Erythroblast (primary cell): ENCODE measurements at regions not wholly inside any gene's neighbourhood (a gene's known extent, or its start where the extent isn't known, plus 50 kb on each side); places are given as distances from the start of the nearest gene placed in this dataset.

ENCODE experiments used
- DNase-seq, 2 experiments: peaks; one replicate each; lab custom pipeline; 2025; lab: John Stamatoyannopoulos, UW
- GATA1 ChIP-seq: IDR thresholded peaks from 2 replicates; pipeline ENCODE4 v1.6.1; 2011; ENCODE audit warnings: low read depth, mild to moderate bottlenecking, control low read depth, low read length, moderate library complexity
- POLR2A ChIP-seq: IDR thresholded peaks from 2 replicates; pipeline ENCODE4 v1.6.1; 2011; ENCODE audit warnings: mild to moderate bottlenecking, low read length

GRCh38 chr15:77557564-77557963 lies 75.1 kb downstream of the LINGO1 start:
- DNase-seq: peak in 1 of 2 experiments; percentile 23
- TF ChIP-seq GATA1 (no peak), POLR2A (no peak)

GRCh38 chr15:77557144-77557543 lies 75.6 kb downstream of the LINGO1 start:
- no peak for TF ChIP-seq POLR2A
- TF ChIP-seq GATA1: no peak
- peak; percentile 11 to 66 for DNase-seq

- TF ChIP-seq GATA1 (no peak), POLR2A (no peak)
- DNase-seq: no peak
These were observed 76.1 kb downstream of the LINGO1 start for GRCh38 chr15:77556622-77557021.

GRCh38 chr15:77555232-77555631 lies 77.5 kb downstream of the LINGO1 start:
- no peak for DNase-seq
- TF ChIP-seq GATA1 (no peak), POLR2A (no peak)

- TF ChIP-seq POLR2A (no peak), GATA1 (no peak)
- no peak for DNase-seq
These were observed 78.2 kb downstream of the LINGO1 start for GRCh38 chr15:77554306-77555080.

GRCh38 chr15:77553695-77554094 lies 79.0 kb downstream of the LINGO1 start:
- TF ChIP-seq GATA1 (no peak), POLR2A (no peak)
- no peak for DNase-seq

GRCh38 chr15:77553257-77553656 lies 79.5 kb downstream of the LINGO1 start:
- TF ChIP-seq GATA1 (no peak), POLR2A (no peak)
- no peak for DNase-seq

- DNase-seq: no peak
- TF ChIP-seq POLR2A (no peak), GATA1 (no peak)
These were observed 80.6 kb downstream of the LINGO1 start for GRCh38 chr15:77552066-77552465.

GRCh38 chr15:77550301-77551251 lies 82.1 kb downstream of the LINGO1 start:
- TF ChIP-seq POLR2A (no peak), GATA1 (no peak)

GRCh38 chr15:77549576-77550288 lies 83.0 kb downstream of the LINGO1 start:
- TF ChIP-seq POLR2A: no peak
- no peak for TF ChIP-seq GATA1
- no peak for DNase-seq

More at GRCh38 chr15:77550301-77551251, 82.1 kb downstream of the LINGO1 start:
- DNase-seq: no peak

GRCh38 chr15:77548589-77549557 lies 83.8 kb downstream of the LINGO1 start:
- TF ChIP-seq GATA1 (no peak), POLR2A (no peak)
- DNase-seq: no peak
